GF-D8 (cell line): ENCODE measurements at regions not wholly inside any gene's neighbourhood (a gene's known extent, or its start where the extent isn't known, plus 50 kb on each side); places are given as distances from the start of the nearest gene placed in this dataset.
"Not testable (repeated sequence)": the region's sequence is repeated elsewhere in the genome, so short reads cannot be mapped to it uniquely, and the experiment has no call there.

Experiments
- DNase-seq: peaks from one replicate; lab custom pipeline; 2025; lab: John Stamatoyannopoulos, UW

GRCh38 chr1:147103416-147104155, 68.7 kb downstream of the PRKAB2 start:
- DNase-seq = not testable (repeated sequence)

- DNase-seq = no peak
These were observed 73.1 kb downstream of the PRKAB2 start for GRCh38 chr1:147099192-147099591.

- not testable (repeated sequence) for DNase-seq
These were observed 73.8 kb downstream of the PRKAB2 start for GRCh38 chr1:147098338-147098973.

GRCh38 chr1:147095691-147096090, 76.6 kb downstream of the PRKAB2 start:
- DNase-seq = no peak

GRCh38 chr1:147091801-147092200, 80.5 kb downstream of the PRKAB2 start:
- no peak for DNase-seq

- DNase-seq = no peak
These were observed 82.8 kb downstream of the PRKAB2 start for GRCh38 chr1:147089457-147089856.

- no peak for DNase-seq
These were observed 86.1 kb downstream of the PRKAB2 start for GRCh38 chr1:147086129-147086528.

- DNase-seq = no peak
These were observed 87.8 kb downstream of the PRKAB2 start for GRCh38 chr1:147084273-147085096.

- no peak for DNase-seq
These were observed 88.4 kb downstream of the PRKAB2 start for GRCh38 chr1:147083919-147084272.

GRCh38 chr1:147080671-147081394, 91.4 kb downstream of the PRKAB2 start:
- DNase-seq = no peak

GRCh38 chr1:147080006-147080661, 92.1 kb downstream of the PRKAB2 start:
- no peak for DNase-seq

GRCh38 chr1:147079400-147080005, 92.8 kb downstream of the PRKAB2 start:
- no peak for DNase-seq

GRCh38 chr1:147078606-147079399, 93.5 kb downstream of the PRKAB2 start:
- DNase-seq = no peak

GRCh38 chr1:147077936-147078605, 94.2 kb downstream of the PRKAB2 start:
- DNase-seq = no peak

GRCh38 chr1:147077523-147077922, 94.7 kb downstream of the PRKAB2 start:
- no peak for DNase-seq

- DNase-seq = no peak
These were observed 95.2 kb downstream of the PRKAB2 start for GRCh38 chr1:147077081-147077480.

- no peak for DNase-seq
These were observed 95.8 kb downstream of the PRKAB2 start for GRCh38 chr1:147076442-147076841.

- DNase-seq = no peak
These were observed 99.5 kb downstream of the PRKAB2 start for GRCh38 chr1:147072482-147073432.

GRCh38 chr1:147071142-147071541, 101.1 kb downstream of the PRKAB2 start:
- DNase-seq = no peak
